Kidney tubule cell (primary cell): ENCODE measurements at regions not wholly inside any gene's neighbourhood (a gene's known extent, or its start where the extent isn't known, plus 50 kb on each side); places are given as distances from the start of the nearest gene placed in this dataset.
A peak's percentile ranks its signal among the peaks of the same experiment; 100 is the strongest.

Experiments used
- DNase-seq: peaks from one replicate; pipeline ENCODE4 v3.0.0-alpha.2; 2018; ENCODE audit warnings: low spot score

- peak; percentile 61 for DNase-seq
Observed at GRCh38 chr21:36630485-36631206, 68.3 kb upstream of the SIM2 start.

- no peak for DNase-seq
Observed at GRCh38 chr21:36636016-36636415, 62.9 kb upstream of the SIM2 start.

- DNase-seq: no peak
Observed at GRCh38 chr21:36636439-36636838, 62.5 kb upstream of the SIM2 start.

GRCh38 chr21:36639769-36640168 lies 59.1 kb upstream of the SIM2 start:
- DNase-seq: no peak

- DNase-seq: no peak
Observed at GRCh38 chr21:36640174-36640720, 58.7 kb upstream of the SIM2 start.

- no peak for DNase-seq
Observed at GRCh38 chr21:36640721-36641244, 58.1 kb upstream of the SIM2 start.

- no peak for DNase-seq
Observed at GRCh38 chr21:36641346-36641745, 57.6 kb upstream of the SIM2 start.

GRCh38 chr21:36641886-36642285 lies 57.0 kb upstream of the SIM2 start:
- no peak for DNase-seq

GRCh38 chr21:36642777-36643176 lies 56.1 kb upstream of the SIM2 start:
- no peak for DNase-seq

GRCh38 chr21:36643374-36644250 lies 55.3 kb upstream of the SIM2 start:
- DNase-seq: no peak

- DNase-seq: no peak
Observed at GRCh38 chr21:36646011-36646410, 52.9 kb upstream of the SIM2 start.

- DNase-seq: no peak
Observed at GRCh38 chr21:36646645-36647044, 52.3 kb upstream of the SIM2 start.

- DNase-seq: peak; percentile 81
Observed at GRCh38 chr21:36647279-36648093, 51.4 kb upstream of the SIM2 start.
